ENCODE measurements at regions not wholly inside any gene's neighbourhood (a gene's known extent, or its start where the extent isn't known, plus 50 kb on each side); places are given as distances from the start of the nearest gene placed in this dataset.

- H3K4me3 ChIP-seq (ENCODE audit: low read length) = no peak overlapping the region
- DNase-seq (ENCODE audit: low read depth) = no peak
- TF ChIP-seq CTCF (IDR thresholded peaks at IDR 0.05; ENCODE audit: insufficient read depth, low read depth, low read length, missing control alignments) = no peak
Measured at GRCh38 chr4:56186808-56187523, 200.3 kb downstream of the AASDH start.

DNA sequence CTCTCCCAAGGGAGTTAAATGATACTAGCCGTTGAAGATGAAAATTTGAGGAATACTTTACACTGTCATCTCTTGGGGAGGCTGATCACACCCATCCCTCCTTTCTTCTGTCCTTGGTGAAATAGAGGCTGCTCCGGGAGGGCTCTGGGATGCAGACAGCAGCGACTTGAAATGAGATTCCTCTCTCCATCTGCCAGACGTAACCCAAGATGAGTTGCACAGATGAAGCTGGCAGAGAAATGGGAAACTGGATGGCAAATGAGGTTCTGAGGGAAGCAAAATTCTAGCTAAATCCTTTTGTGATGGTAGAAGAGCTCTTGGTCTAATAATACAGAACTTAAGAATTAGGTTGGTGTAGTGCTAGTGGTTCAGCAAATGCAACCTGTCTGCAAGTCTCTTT, 201.4 kb downstream of the AASDH start:
- no peak for DNase-seq (ENCODE audit: low read depth)
- TF ChIP-seq CTCF (IDR thresholded peaks at IDR 0.05; ENCODE audit: insufficient read depth, low read depth, low read length, missing control alignments) = no peak
- H3K4me3 ChIP-seq (ENCODE audit: low read length) = no peak overlapping the region

DNA sequence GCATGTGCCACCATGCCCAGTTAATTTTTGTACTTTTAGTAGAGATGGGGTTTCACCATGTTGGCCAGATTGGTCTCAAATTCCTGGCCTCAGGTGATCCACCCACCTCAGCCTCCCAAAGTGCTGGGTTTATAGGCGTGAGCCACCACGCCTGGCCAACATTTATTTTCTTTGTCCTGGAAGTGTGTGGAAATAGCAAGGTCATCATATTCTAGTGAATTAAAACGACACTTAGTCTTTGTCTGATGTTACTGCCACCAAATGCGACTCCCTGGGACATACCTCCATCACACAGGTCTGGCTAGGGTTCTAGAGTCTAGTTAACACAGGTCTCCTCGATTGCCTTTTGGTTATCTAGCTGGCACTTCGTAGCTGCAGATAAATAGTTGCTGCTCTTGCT, 203.1 kb downstream of the AASDH start:
- DNase-seq (ENCODE audit: low read depth) = no peak
- no peak overlapping the region for H3K4me3 ChIP-seq (ENCODE audit: low read length)
- TF ChIP-seq CTCF (IDR thresholded peaks at IDR 0.05; ENCODE audit: insufficient read depth, low read depth, low read length, missing control alignments) = no peak

- TF ChIP-seq CTCF (IDR thresholded peaks at IDR 0.05; ENCODE audit: insufficient read depth, low read depth, low read length, missing control alignments) = no peak
- no peak overlapping the region for H3K4me3 ChIP-seq (ENCODE audit: low read length)
- DNase-seq (ENCODE audit: low read depth) = no peak
Measured at GRCh38 chr4:56183344-56183959, 203.8 kb downstream of the AASDH start.

GRCh38 chr4:56182356-56182755, 204.9 kb downstream of the AASDH start:
- TF ChIP-seq CTCF (IDR thresholded peaks at IDR 0.05; ENCODE audit: insufficient read depth, low read depth, low read length, missing control alignments) = no peak
- DNase-seq (ENCODE audit: low read depth) = no peak
- no peak overlapping the region for H3K4me3 ChIP-seq (ENCODE audit: low read length)

DNA sequence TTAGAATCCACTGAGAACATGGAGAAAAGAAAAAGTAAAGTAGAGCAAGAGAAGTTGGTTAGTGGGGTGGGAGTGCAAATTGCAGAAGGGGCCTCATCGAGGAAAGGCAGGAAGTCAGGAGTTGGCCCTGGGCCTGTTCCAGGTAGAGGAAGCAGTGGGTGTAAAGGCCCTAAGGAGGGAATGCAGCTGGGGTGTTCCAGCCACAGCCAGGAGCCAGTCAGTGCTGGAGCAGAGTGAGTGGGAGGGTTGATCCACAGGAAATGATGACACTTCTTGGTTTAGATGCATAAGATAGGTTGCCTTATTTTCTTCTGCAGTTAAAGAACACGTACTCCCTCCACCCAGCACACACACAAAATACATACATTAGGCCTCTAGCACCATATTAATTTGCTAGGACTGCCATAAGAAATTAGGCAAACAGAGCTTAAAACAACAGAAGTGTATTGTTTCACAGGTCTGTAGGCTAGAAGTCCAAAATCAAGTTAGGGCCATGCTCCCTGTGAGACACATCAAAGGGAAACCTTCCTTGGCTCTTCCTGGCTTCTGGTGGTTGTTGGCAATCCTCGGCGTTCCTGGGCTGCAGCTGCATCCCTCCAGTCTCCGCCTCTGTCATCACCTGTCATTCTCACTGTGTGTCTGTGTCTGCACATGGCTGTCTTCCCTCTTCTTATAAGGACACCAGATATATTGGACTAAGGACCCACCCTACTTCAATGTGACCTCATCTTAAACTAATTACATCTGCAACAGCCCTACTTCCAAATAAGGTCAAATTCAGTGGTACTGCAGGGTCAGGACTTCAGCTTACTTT, 205.9 kb downstream of the AASDH start:
- peak; percentile 5 for DNase-seq (ENCODE audit: low read depth)
- no peak for TF ChIP-seq CTCF (IDR thresholded peaks at IDR 0.05; ENCODE audit: insufficient read depth, low read depth, low read length, missing control alignments)
- no peak overlapping the region for H3K4me3 ChIP-seq (ENCODE audit: low read length)

Data from epithelial cell of esophagus (primary cell).